Natural killer cell (primary cell): ENCODE measurements at regions not wholly inside any gene's neighbourhood (a gene's known extent, or its start where the extent isn't known, plus 50 kb on each side); places are given as distances from the start of the nearest gene placed in this dataset.

Source experiments
- ATAC-seq, 3 donors: fragments of 150-1000 bp in 2 of 3; fragments of 200-7000 bp in 1 of 3; cut with Tn5 transposase; 1 replicate in 1 of 3; 2 replicates in 2 of 3; pipeline ENCODE4 v1.10.0; 2021; ENCODE audit warnings: mild to moderate bottlenecking in 2 of 3, moderate library complexity in 2 of 3
- DNase-seq, 2 donors: peaks; one replicate each; pipeline versions ENCODE4 v3.0.0 to v3.0.0-alpha.2; 2013 to 2021; ENCODE audit warnings: mixed read lengths in 1 of 2
- H3K27ac ChIP-seq: one replicate; pipeline ENCODE4 v1.5.1; 2013; ENCODE audit warnings: mild to moderate bottlenecking, low read length
- H3K27me3 ChIP-seq: one replicate; pipeline ENCODE4 v1.6.1; 2013; ENCODE audit warnings: low read length; ENCODE audit not compliant: control insufficient read depth, insufficient read depth
- H3K36me3 ChIP-seq: one replicate; pipeline ENCODE4 v1.6.1; 2013; ENCODE audit warnings: low read length; ENCODE audit not compliant: control insufficient read depth, insufficient read depth
- H3K4me1 ChIP-seq: one replicate; pipeline ENCODE4 v1.6.1; 2013; ENCODE audit warnings: low read length; ENCODE audit not compliant: control insufficient read depth, insufficient read depth
- H3K4me3 ChIP-seq: one replicate; pipeline ENCODE4 v1.5.1; 2013; ENCODE audit warnings: low read length
- H3K9me3 ChIP-seq: one replicate; pipeline ENCODE4 v1.6.1; 2013; ENCODE audit warnings: low read length; ENCODE audit not compliant: control insufficient read depth, insufficient read depth
- H3K27ac Mint-ChIP-seq, 2 donors: one replicate each; pipeline ENCODE4 v1.8.0; 2022; ENCODE audit warnings: mild to moderate bottlenecking in 2 of 2, mixed read lengths in 2 of 2, moderate library complexity in 1 of 2
- H3K27me3 Mint-ChIP-seq, 2 donors: one replicate each; pipeline ENCODE4 v1.8.0; 2022; ENCODE audit warnings: low read depth in 2 of 2, mixed read lengths in 2 of 2
- H3K36me3 Mint-ChIP-seq: one replicate; pipeline ENCODE4 v1.8.0; 2022; ENCODE audit warnings: mixed read lengths
- H3K4me1 Mint-ChIP-seq, 2 donors: one replicate each; pipeline ENCODE4 v1.8.0; 2022; ENCODE audit warnings: mixed read lengths in 2 of 2
- H3K4me3 Mint-ChIP-seq: one replicate; pipeline ENCODE4 v1.8.0; 2022; ENCODE audit warnings: mild to moderate bottlenecking, moderate library complexity, mixed read lengths
- H3K9me3 Mint-ChIP-seq, 2 donors: one replicate each; pipeline ENCODE4 v1.8.0; 2022; ENCODE audit warnings: mixed read lengths in 2 of 2
- CTCF ChIP-seq: fragments of 200-600 bp; IDR thresholded peaks from one replicate; pipeline ENCODE4 v1.8.0; 2022; ENCODE audit warnings: antibody characterized with exemption
- WGBS: methylation state at CpG from one replicate; pipeline ENCODE4 v1.1.7; 2013; ENCODE audit warnings: missing lambda C conversion rate; ENCODE audit not compliant: insufficient coverage; 5-methylcytosine and 5-hydroxymethylcytosine counted together
- intact Hi-C: fragments of 100-400 bp; cut with micrococcal nuclease; formaldehyde crosslinking; loops from one replicate; pipeline ENCODE4 v1.14.2; 2022

- Mint-ChIP-seq H3K27me3 (no peaks in the 10 kb centered on the region), H3K27ac (no peak overlapping the region), H3K4me3 (no peak overlapping the region), H3K36me3 (no peaks in the 10 kb centered on the region), H3K4me1 (peaks cover 2 to 6% of the 10 kb centered on the region in 2 donors), H3K9me3 (no peaks in the 10 kb centered on the region)
- H3K36me3 ChIP-seq, result no peaks in the 10 kb centered on the region
- no peak for ATAC-seq
- no peaks in the 10 kb centered on the region for H3K27me3 ChIP-seq
- intact Hi-C loops, result no loop called here
- DNase-seq, result no peak
- no peaks in the 10 kb centered on the region for H3K9me3 ChIP-seq
- peaks cover 8% of the 10 kb centered on the region for H3K4me1 ChIP-seq
- H3K4me3 ChIP-seq, result no peak overlapping the region
- TF ChIP-seq CTCF, result no peak
- no peak overlapping the region for H3K27ac ChIP-seq
Measured at GRCh38 chr12:92089559-92089958, 56.1 kb downstream of the BTG1 start.

GRCh38 chr12:92088805-92089204 lies 56.8 kb downstream of the BTG1 start:
- Mint-ChIP-seq H3K9me3 (no peaks in the 10 kb centered on the region), H3K4me3 (no peak overlapping the region), H3K36me3 (no peaks in the 10 kb centered on the region), H3K4me1 (peaks cover 0 to 6% of the 10 kb centered on the region in 2 donors), H3K27ac (no peak overlapping the region), H3K27me3 (no peaks in the 10 kb centered on the region)
- Histone ChIP-seq H3K27me3 (no peaks in the 10 kb centered on the region), H3K4me1 (peaks cover under 1% of the 10 kb centered on the region), H3K9me3 (no peaks in the 10 kb centered on the region), H3K27ac (no peak overlapping the region), H3K4me3 (no peak overlapping the region), H3K36me3 (no peaks in the 10 kb centered on the region)
- ATAC-seq (no peak), DNase-seq (no peak)
- 100% methylated on average over 2 of the region's 2 CpGs for WGBS
- TF ChIP-seq CTCF, result no peak
- intact Hi-C loops, result no loop called here

DNA sequence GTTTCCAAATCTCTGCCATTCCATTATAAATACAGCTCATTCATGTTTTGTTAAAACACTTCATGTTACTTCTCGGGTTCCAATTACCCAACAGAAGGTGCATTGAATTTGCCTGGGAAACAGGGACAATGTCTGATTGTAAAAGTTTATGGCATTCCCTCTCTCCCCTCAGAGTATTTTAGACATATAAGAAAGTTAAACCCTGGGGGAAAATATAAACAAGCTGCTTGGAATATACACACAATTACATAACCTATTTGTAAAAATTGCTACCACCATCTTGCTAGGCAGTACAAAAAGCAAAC lies 60.0 kb downstream of the BTG1 start:
- Histone ChIP-seq H3K4me1 (no peaks in the 10 kb centered on the region), H3K9me3 (no peaks in the 10 kb centered on the region), H3K27me3 (no peaks in the 10 kb centered on the region), H3K36me3 (no peaks in the 10 kb centered on the region), H3K27ac (no peak overlapping the region), H3K4me3 (no peak overlapping the region)
- Mint-ChIP-seq H3K36me3 (no peaks in the 10 kb centered on the region), H3K9me3 (no peaks in the 10 kb centered on the region), H3K27me3 (no peaks in the 10 kb centered on the region), H3K4me1 (peaks cover 1 to 6% of the 10 kb centered on the region in 2 donors), H3K27ac (no peak overlapping the region), H3K4me3 (no peak overlapping the region)
- intact Hi-C loops, result no loop called here
- no peak for TF ChIP-seq CTCF
- ATAC-seq (no peak), DNase-seq (no peak)
- WGBS, result 100% methylated on average over 1 of the region's 1 CpG

GRCh38 chr12:92085040-92085735 lies 60.5 kb downstream of the BTG1 start:
- H3K9me3 Mint-ChIP-seq, result no peaks in the 10 kb centered on the region
- no peaks in the 10 kb centered on the region for H3K27me3 Mint-ChIP-seq
- H3K36me3 Mint-ChIP-seq, result no peaks in the 10 kb centered on the region
- no peak for DNase-seq
- H3K27ac Mint-ChIP-seq, result no peak overlapping the region
- WGBS, result 90% methylated on average over 3 of the region's 3 CpGs
- no peak for TF ChIP-seq CTCF
- intact Hi-C loops, result no loop called here
- H3K4me1 ChIP-seq, result peaks cover 2% of the 10 kb centered on the region
- no peaks in the 10 kb centered on the region for H3K36me3 ChIP-seq
- no peak overlapping the region for H3K27ac ChIP-seq
- no peak overlapping the region for H3K4me3 ChIP-seq
- H3K4me3 Mint-ChIP-seq, result no peak overlapping the region
- H3K9me3 ChIP-seq, result no peaks in the 10 kb centered on the region
- no peak for ATAC-seq
- peaks cover 6 to 11% of the 10 kb centered on the region in 2 donors for H3K4me1 Mint-ChIP-seq
- no peaks in the 10 kb centered on the region for H3K27me3 ChIP-seq
